ENCODE measurements at regions not wholly inside any gene's neighbourhood (a gene's known extent, or its start where the extent isn't known, plus 50 kb on each side); places are given as distances from the start of the nearest gene placed in this dataset.
"Not testable (repeated sequence)": the region's sequence is repeated elsewhere in the genome, so short reads cannot be mapped to it uniquely, and the experiment has no call there.

- Histone ChIP-seq H3K27ac (no peak overlapping the region), H3K9me3 (peaks cover 0 to 9% (median 7%) of the 10 kb centered on the region in 4 donors), H3K4me3 (no peak overlapping the region), H3K27me3 (no peaks in the 10 kb centered on the region), H3K36me3 (no peaks in the 10 kb centered on the region), H3K4me1 (no peaks in the 10 kb centered on the region)
- intact Hi-C loops (cut with DNase I) = no loop called here
- no peak for DNase-seq
- TF ChIP-seq POLR2AphosphoS5 (IDR thresholded peaks at IDR 0.05) = no peak
These were observed 241.8 kb upstream of the UBASH3B start for GRCh38 chr11:122413677-122414076.

GRCh38 chr11:122412581-122412980 lies 242.9 kb upstream of the UBASH3B start:
- no peak overlapping the region for H3K27ac ChIP-seq
- no peaks in the 10 kb centered on the region for H3K27me3 ChIP-seq
- no peak overlapping the region for H3K4me3 ChIP-seq
- TF ChIP-seq EP300 (IDR thresholded peaks at IDR 0.05) = no peak
- no peak for TF ChIP-seq POLR2AphosphoS5 (IDR thresholded peaks at IDR 0.05)
- TF ChIP-seq CTCF (IDR thresholded peaks at IDR 0.05) = no peak
- no peak for TF ChIP-seq POLR2A (IDR thresholded peaks at IDR 0.05)
- 73 to 87% methylated on average over 1 of the region's 1 CpG for WGBS, 2 donors
- H3K4me1 ChIP-seq = no peaks in the 10 kb centered on the region
- DNase-seq = no peak
- peaks cover 0 to 9% (median 7%) of the 10 kb centered on the region in 4 donors for H3K9me3 ChIP-seq
- no peaks in the 10 kb centered on the region for H3K36me3 ChIP-seq
- intact Hi-C loops (cut with DNase I) = no loop called here

- 75 to 79% methylated on average over 4 of the region's 4 CpGs for WGBS, 2 donors
- intact Hi-C loops (cut with DNase I) = no loop called here
- H3K27me3 ChIP-seq = no peaks in the 10 kb centered on the region
- no peaks in the 10 kb centered on the region for H3K9me3 ChIP-seq
- TF ChIP-seq CTCF (IDR thresholded peaks at IDR 0.05) = no peak
- no peak for TF ChIP-seq EP300 (IDR thresholded peaks at IDR 0.05)
- TF ChIP-seq POLR2A (IDR thresholded peaks at IDR 0.05) = no peak
- no peak for TF ChIP-seq POLR2AphosphoS5 (IDR thresholded peaks at IDR 0.05)
- H3K36me3 ChIP-seq = no peaks in the 10 kb centered on the region
- no peak overlapping the region for H3K4me3 ChIP-seq
- DNase-seq = no peak
- H3K27ac ChIP-seq = no peak overlapping the region
- H3K4me1 ChIP-seq = peaks cover 0 to 10% (median 2%) of the 10 kb centered on the region in 4 donors
These were observed 249.1 kb upstream of the UBASH3B start for GRCh38 chr11:122406466-122406865.

- intact Hi-C loops (cut with DNase I) = no loop called here
- 64 to 66% methylated on average over 5 of the region's 5 CpGs for WGBS, 2 donors
- Histone ChIP-seq H3K9me3 (no peaks in the 10 kb centered on the region), H3K4me1 (peaks cover 0 to 10% (median 2%) of the 10 kb centered on the region in 4 donors), H3K27me3 (no peaks in the 10 kb centered on the region), H3K36me3 (no peaks in the 10 kb centered on the region), H3K4me3 (no peak overlapping the region), H3K27ac (peak overlapping the region in 1 of 4 donors; percentile 26)
- no peak for DNase-seq
- TF ChIP-seq CTCF (IDR thresholded peaks at IDR 0.05) (no peak), POLR2A (IDR thresholded peaks at IDR 0.05) (no peak), POLR2AphosphoS5 (IDR thresholded peaks at IDR 0.05) (peak in 1 of 4 donors; percentile 5), EP300 (IDR thresholded peaks at IDR 0.05) (no peak)
These were observed 249.8 kb upstream of the UBASH3B start for GRCh38 chr11:122405547-122406341.

GRCh38 chr11:122404571-122404970 lies 251.0 kb upstream of the UBASH3B start:
- Histone ChIP-seq H3K27ac (no peak overlapping the region), H3K9me3 (no peaks in the 10 kb centered on the region), H3K27me3 (no peaks in the 10 kb centered on the region), H3K36me3 (no peaks in the 10 kb centered on the region), H3K4me3 (no peak overlapping the region), H3K4me1 (peaks cover 0 to 10% (median 2%) of the 10 kb centered on the region in 4 donors)
- intact Hi-C loops (cut with DNase I) = no loop called here
- no peak for DNase-seq
- no peak for TF ChIP-seq EP300 (IDR thresholded peaks at IDR 0.05)
- no peak for TF ChIP-seq CTCF (IDR thresholded peaks at IDR 0.05)

- 63 to 76% methylated on average over 5 of the region's 5 CpGs for WGBS, 2 donors
- DNase-seq; intact Hi-C loops (cut with DNase I); H3K36me3 ChIP-seq; H3K4me1 ChIP-seq; H3K27me3 ChIP-seq; H3K9me3 ChIP-seq; H3K27ac ChIP-seq; H3K4me3 ChIP-seq: not testable (repeated sequence)
These were observed 253.9 kb upstream of the UBASH3B start for GRCh38 chr11:122401581-122401980.
